Islet of Langerhans (tissue), 1 donor: ENCODE measurements at regions not wholly inside any gene's neighbourhood (a gene's known extent, or its start where the extent isn't known, plus 50 kb on each side); places are given as distances from the start of the nearest gene placed in this dataset.
"Not testable (repeated sequence)": the region's sequence is repeated elsewhere in the genome, so short reads cannot be mapped to it uniquely, and the experiment has no call there.

Experiments
- FAIRE-seq: peaks from one replicate; lab custom pipeline; 2011; peaks lifted over from hg19 to GRCh38; lab: Jason Lieb, UNC

DNA sequence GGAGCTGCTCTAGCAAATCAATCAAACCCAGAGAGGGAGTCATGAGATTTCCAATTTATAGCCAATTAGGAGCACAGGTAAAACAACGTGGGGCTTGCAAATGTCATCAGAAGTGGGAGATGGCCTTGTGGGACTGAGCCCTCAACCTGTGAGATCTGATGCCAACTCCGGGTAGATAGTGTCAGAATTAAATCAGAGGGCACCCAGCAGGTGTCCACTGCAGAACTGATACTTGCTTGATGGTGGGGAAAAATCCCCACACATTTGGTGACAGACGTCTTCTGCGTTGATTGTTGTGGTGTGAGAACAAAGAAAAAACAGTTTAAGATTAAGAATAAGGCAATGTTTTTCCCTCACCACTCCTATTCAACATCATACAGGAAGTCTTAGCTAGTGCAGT lies 1402.8 kb downstream of the RAPGEF2 start:
- FAIRE-seq, result no peak

DNA sequence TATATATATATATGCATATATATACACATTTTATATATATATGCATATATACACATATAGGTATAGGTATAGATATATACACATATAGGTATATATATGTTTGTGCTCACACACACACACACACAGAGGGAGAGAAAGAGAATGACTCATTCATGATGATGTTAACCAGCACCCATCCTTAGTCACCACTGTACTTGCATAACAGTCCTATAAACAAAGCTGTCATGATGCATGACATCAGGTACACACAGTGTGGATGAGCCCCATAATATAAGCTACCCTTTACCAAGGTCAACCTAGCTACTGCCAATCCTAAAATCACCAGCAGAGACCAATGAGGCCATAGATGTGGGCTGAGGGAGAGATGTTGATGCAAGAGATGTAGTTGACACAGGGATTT lies 1408.0 kb downstream of the RAPGEF2 start:
- FAIRE-seq, result no peak

DNA sequence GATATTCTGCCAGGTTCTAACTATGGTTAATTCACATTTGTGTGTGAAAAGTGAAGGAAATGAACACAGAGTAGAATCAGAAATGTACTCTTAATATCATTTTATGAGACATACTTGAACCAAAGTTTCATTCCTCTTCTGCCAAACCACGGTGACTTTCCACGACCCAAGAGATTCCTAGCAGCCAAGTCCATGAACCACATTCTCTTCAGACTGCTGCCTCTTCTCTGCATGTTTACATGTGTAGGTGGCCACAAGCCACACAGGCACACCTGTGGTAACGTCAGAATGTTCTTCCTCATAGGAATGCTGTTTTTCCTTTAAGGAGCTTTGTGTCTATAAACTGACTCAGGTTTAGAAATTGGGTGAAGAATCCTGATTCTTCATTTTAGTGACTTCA lies 1411.2 kb downstream of the RAPGEF2 start:
- no peak for FAIRE-seq

DNA sequence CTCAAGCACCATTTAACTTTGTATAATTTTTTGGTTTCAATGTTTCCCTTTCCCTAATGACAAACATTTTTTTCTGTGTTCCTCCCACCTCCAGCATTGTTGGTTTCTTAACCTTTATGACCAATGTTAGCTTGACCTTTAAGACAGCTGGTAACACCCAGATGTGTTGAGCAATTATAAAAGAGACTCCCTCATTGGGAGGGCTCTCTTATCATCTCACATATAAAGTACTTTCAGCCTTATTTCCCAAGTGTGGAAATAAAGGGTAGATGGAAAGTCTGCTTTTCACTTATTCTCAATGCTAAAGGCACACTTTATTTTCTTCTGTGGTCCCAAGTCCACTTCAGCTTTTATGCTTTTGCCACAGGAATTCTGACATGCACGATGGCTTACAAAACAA lies 1420.4 kb downstream of the RAPGEF2 start:
- FAIRE-seq, result no peak

DNA sequence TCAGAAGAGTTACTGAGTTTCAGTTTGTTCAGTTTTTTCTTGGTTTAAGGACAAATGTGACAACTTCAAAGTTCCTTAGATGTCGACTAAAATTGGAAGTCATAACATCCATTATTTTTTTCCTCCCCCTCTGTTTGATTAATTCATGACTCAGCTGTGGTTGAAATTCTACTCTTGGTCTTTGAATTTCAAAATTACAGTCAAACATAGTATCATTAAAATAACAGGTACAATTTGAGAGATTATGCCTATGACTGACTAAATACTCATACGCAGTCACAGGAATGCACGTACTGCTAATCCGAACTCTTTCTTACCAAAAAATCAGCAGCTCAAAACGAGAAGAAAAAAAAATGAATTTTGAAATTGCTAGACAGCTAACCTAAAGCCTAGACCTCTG lies 1434.8 kb downstream of the RAPGEF2 start:
- FAIRE-seq, result no peak

DNA sequence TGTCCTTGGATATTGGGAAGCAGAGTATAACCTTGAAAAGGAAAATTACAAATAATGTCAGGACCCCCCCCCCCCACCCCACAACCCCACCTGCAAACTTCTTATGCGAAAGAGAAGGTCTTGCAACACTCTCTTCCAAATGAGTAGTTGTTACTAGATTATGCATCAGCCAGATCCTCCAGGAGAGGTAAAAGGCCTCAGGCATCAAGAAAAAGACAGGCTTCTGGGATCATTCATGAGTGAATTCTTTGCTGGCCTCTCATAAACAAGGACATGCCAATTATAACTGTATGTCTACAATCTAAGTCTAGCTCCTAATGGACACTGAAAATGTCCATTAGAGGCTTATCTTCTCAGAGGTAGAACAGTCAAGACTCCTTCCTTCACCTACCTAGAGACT lies 1443.3 kb downstream of the RAPGEF2 start:
- no peak for FAIRE-seq

DNA sequence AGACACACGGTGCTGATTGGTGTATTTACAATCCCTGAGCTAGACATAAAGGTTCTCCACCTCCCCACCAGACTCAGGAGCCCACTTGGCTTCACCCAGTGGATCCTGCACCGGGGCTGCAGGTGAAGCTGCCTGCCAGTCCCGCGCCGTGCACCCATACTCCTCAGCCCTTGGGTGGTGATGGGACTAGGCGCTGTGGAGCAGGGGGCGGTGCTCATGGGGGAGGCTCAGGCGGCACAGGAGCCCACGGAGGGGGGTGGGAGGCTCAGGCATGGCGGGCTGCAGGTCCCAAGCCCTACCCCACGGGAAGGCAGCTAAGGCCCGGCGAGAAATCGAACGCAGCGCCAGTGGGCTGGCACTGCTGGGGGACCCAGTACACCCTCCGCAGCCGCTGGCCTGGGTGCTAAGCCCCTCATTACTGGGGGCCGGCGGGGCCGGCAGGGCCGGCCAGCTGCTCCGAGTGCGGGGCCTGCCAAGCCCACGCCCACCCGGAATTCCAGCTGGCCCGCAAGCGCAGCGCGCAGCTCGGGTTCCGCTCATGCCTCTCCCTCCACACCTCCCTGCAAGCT lies 1447.2 kb downstream of the RAPGEF2 start:
- FAIRE-seq, result not testable (repeated sequence)

DNA sequence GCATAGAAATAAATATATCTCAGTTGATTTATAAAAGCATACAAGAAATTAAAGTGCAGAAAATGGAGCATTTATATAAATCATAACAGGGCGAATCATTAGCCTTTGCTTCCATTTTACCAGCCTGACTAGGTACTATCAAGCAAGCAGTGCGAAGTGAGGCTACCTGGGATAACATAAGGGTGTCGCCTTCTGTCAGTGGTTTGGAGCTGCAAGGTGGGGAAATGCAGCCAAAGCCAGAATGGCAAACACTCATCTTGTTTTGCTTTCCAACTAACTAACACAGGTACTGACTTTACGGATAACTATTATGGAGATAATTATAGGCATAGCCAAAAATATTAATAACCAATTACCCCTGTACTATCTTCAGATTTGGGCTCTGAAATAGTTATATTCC lies 1459.8 kb downstream of the RAPGEF2 start:
- FAIRE-seq, result no peak

DNA sequence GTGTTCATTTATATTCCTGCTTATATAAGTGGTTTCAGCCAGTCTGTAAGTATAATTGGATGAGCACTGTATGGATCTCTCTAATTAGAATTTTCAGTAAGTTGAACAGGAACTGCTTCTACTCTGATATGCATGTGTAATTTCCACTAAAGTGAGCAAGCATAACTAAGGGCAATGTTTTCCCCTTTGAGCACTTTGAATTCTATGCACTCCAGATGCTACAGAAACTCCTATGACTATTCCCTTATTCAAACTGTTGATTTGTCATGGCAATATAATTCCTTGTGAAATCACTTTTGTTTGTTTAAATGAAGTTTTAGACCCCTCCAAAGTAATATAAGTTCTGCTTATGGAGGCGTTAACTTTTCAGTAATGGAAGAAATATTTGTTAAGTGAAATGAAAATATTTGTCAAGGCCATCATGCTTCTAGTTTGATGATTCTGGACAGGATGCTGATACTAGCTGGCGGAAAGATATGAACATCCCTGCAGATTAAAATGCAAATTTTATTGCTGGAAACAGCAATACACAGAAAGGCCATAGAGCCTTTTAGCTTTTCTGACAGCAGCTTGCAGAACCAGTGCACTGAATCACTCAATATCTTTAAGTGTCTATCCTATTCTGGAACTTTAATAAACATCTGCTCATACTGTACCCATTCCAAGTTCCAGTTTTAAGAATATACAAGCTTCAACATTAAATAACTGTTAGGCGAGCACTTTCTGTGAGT lies 1460.8 kb downstream of the RAPGEF2 start:
- FAIRE-seq, result no peak

DNA sequence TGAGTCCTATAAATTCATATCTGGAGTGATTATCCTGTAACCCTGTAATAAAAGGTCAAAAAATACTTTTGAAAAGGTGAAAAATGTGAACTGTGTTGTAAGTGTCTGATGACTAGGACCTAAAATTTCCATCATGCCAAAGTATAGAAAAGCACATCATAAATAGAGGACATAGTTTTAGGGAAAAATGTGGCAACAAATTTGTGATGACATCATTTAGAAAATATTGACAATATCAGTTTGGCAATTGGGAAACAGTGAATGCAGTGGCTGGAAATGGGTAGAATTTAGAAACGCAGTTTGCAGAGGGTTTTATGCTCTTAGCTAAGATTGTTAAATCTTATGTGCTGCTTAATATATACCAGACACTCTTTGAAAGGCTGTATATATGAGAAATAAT lies 1464.8 kb downstream of the RAPGEF2 start:
- FAIRE-seq, result no peak

DNA sequence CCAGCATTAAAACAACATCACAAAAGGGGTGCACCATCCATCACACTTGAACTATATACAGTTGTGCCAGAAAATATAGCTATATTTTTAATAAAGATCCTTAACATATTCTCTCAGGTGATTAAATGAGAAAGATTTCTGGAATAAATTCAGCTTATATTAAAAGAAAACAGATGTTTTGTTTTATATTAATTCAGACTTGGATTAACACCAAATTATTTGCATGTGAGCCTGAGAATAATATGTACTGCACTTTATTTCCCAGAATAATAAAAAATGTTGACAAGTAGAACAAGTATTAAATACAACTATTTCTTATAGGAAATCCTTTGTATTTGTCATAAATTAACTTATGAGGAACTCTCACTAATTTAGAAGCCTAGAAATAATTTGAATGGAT lies 1467.4 kb downstream of the RAPGEF2 start:
- FAIRE-seq, result no peak

DNA sequence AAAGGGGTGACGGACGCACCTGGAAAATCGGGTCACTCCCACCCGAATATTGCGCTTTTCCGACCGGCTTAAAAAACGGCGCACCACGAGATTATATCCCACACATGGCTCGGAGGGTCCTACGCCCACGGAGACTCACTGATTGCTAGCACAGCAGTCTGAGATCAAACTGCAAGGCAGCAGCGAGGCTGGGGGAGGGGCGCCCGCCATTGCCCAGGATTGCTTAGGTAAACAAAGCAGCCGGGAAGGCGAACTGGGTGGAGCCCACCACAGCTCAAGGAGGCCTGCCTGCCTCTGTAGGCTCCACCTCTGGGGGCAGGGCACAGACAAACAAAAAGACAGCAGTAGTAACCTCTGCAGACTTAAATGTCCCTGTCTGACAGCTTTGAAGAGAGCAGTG lies 1471.4 kb downstream of the RAPGEF2 start:
- FAIRE-seq, result not testable (repeated sequence)

DNA sequence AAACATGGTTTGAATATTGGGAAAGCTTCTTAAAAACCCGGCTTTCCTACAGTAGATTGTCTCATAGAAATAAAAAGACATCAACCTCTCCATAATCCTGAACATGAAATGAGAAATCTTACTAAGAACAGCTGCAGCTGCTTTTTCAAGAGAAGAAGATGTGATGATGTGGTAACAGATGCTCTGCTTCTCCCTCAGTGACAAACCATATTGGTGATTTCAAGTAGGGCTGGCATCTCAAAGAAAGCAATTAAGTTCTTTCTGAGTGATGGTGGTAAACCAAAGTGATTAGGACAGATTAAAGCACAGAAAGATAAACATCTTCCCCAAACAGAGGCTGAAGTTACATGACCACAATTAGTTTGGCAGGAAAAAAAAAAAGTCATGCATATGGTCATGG lies 1477.7 kb downstream of the RAPGEF2 start:
- no peak for FAIRE-seq

DNA sequence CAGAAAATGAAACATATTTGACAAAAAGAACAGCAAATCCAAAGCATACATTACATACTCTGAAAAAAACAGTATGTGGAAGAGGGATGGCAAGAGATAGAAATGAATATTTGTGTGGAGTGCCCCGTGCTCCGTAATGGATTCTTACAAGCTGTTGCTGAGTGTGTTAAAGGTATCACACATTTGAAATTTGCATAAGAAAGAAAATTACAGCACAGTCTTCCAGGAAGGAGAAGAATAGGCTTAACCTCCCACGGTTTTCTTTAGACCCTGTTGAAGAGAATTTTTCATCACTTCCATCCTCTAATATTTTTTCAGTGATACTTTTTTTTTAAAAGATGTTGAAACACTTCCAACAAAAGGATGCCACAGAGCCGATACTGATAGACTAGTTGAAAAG lies 1489.4 kb downstream of the RAPGEF2 start:
- no peak for FAIRE-seq

DNA sequence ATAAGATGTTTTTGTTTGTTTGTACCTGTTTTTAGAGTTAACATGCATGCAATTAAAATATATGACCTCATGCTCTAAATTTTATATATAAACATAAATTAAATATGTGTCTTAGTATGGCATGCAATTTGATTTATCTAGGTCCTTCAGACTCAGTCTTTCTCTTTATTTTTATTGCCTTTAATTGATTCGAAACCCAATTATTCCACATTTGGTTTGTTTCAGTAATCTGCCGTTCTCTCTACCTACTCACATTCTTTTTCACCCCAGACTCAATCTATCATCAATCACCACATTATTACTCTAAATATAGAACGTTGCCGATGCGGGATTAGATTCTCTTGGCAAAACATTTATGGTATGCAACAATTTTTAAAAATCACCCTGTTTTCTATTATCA lies 1492.8 kb downstream of the RAPGEF2 start:
- no peak for FAIRE-seq

DNA sequence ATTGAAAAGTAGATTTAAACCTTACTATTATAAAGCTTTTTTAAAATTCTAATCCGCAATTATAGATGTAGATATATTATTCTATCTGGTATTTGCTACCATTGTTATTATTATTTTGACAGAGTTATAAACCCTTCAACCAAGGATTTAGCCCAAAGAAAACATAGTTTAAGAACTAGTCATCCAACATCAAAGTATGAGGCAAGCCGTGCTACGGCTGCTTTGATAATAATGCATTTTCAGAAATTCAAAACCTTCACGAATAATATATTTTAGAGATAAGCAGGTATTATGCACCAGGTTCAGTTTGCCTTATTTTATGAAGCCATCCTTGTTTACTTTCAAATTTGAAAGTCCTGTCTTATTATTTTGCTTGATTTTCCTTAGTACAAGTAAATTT lies 1501.7 kb downstream of the RAPGEF2 start:
- no peak for FAIRE-seq

DNA sequence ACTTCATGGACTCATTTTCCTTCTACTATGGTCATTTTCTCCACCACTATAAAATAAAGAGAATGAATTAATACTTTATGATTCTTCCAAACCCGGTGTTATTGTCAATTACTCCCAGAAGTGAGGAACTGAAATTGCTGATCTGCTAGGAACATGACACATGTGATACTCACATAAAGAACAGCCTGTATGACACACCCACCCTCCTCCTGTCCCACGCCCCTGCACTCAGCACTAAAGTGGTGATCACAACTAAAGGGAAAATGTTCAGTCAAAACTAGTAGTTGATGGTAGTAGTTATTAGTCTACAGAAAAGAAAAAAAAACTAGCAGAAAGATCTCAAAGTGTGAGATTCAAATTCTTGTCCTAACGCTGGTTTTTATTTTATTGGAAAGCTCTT lies 1508.3 kb downstream of the RAPGEF2 start:
- FAIRE-seq, result no peak

DNA sequence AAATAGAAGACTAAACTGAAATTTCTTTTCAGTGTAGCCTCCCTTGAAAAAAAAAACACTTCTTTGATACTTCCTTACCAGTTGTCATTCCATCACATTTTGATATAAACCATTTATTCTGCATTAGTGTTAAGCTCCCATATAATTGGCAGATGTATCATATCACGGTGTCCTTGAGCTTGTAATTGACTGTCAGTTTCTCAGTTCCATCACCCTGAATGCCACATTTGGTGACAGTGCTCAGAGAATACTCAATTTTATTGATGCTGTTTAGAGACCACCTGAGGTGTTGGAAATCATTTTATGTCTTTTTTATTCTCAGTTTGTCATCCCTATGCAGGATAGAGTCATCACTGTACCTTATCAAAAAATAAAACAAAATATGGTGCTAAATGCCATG lies 1528.2 kb downstream of the RAPGEF2 start:
- FAIRE-seq, result no peak

DNA sequence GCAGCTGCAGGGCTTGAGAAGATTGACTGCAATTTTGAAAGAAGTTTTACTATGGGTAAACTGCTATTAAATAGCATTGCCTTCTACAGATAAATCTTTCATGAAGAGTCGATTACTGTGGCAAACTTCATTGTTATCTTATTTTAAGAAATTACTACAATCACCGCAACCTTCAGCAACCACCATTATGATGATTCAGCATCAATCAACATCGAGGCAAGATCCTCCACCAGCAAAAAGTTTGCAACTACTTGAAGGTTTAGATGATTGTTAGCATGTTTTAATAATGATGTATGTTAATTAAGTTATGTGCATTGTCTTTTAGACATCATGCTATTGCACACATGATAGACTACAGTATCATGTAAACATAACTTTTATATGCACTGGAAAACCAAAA lies 1511.0 kb downstream of the FSTL5 start:
- FAIRE-seq, result no peak

DNA sequence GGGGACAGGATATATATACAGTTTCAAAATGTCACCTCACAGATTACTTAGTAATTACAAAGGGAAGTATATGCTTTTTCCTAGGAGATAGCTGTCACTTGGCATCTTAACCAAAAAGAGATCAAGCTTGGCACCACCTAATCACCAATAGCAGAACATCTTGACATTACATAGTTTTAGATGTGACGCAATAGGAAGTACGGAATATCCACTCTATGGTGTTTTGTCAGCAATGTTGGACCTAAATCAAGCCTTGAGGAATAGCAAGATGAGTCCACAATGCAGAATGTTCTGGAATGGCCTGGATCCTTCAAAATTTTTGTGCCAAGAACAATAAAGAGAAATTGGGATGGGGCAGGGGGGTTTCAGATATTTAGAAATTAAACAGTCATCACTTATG lies 1488.2 kb downstream of the FSTL5 start:
- no peak for FAIRE-seq

DNA sequence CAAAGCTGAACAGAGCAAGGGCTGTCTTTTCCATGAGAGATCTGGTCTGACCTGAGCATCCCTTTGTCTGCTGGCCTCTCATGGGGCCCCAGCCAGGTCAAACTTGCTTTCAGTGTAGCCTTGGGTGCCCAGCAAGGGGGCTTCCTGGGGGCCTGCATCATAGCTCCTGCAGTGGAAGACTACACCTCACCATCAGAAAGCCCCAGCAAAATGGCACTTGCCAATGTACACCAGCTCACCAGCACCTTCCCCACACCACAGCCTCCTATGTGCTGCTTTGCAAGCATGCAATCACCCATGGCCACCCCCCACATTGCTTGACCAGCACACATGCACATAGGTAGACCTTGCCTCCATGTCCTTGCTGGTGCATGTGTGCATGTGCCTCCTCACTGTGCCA lies 1478.1 kb downstream of the FSTL5 start:
- FAIRE-seq, result no peak

DNA sequence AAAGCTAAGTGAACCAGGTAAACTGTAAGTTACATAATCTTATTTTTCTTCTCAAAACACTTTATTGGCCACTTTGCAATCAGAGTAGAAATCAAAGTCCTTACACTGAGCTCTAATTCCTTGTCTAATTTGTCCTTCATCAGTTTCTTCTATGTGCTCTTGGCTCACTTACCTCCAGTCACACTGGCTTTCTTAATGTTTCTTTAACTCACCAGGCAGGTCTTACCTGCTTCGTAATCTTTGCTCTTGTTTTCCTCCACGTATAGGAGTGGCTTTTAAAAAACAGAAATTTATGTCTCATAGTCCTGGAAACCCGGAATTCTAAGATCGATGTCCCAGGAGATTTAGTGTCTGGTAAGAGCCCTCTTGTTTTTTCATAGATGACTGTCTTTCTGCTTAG lies 1462.1 kb downstream of the FSTL5 start:
- no peak for FAIRE-seq

DNA sequence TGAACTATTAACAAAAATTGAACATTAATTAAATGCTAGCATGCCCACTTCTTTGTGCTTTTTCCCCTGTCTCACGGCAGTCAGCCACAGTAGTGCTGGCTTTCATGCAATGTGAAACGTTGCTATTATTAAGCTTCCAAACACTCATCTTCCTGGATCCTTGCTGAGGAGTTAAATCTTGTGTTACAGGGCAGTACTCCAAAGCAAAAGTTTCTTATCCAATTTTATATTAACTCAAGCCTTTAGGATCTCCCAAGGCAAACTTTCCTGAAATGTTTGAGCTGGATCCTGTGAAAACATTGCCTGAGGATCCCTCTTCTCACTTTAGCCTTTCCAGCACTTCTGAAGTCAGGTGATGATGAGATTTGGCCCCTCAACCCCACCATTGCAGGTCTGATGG lies 1454.8 kb downstream of the FSTL5 start:
- no peak for FAIRE-seq

DNA sequence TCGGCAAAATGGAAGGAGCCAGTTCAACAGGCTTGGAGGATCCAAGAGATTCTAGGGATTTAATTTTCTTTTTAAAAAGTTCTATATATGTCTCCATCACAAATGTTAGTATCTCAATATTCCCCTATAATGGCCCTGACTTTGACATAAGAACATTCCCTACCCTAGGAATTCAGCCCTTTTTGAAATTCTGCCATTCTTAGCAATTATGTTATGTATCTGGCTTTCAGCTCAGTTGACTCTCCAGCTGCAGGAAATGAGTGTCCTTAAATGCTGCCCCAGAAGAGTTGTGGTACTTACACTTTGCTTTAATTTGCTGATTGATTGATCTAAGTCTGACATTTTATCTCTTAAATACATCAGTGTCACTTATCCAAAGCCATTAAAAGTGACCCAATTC lies 1454.3 kb downstream of the FSTL5 start:
- FAIRE-seq, result no peak

DNA sequence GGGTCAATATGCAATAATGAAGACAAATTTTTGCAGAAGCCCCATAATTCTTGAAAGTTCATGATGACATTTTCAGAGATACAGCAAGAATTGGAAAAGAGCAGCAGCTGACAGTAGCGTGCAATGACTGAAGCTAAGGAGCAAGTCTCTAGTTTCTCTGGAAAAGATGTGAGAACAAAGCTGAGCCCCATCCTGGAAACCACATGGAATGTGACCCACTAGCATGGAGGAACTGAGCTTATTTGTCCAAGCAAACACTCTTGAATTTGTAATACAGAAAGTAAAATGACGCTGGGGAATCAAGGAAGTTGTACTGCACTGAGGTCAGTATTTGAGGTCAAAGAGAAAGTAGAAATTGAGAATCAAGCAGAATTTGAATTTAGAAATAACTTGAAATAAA lies 1447.2 kb downstream of the FSTL5 start:
- no peak for FAIRE-seq
